Neural progenitor cell (in vitro differentiated cells): ENCODE measurements at regions not wholly inside any gene's neighbourhood (a gene's known extent, or its start where the extent isn't known, plus 50 kb on each side); places are given as distances from the start of the nearest gene placed in this dataset.

Experiments
- EZH2 ChIP-seq: fragments of 200-600 bp; sonication (generic); IDR thresholded peaks from 2 replicates; pipeline ENCODE4 v1.6.1; 2017; ENCODE audit warnings: antibody characterized with exemption, mild to moderate bottlenecking, moderate library complexity
- TF ChIP-seq, protein P1 (sequence below): fragments of 200-600 bp; sonication (generic); IDR thresholded peaks from 2 replicates; pipeline ENCODE4 v1.5.1; 2017; ENCODE audit warnings: antibody characterized with exemption, mild to moderate bottlenecking

DNA sequence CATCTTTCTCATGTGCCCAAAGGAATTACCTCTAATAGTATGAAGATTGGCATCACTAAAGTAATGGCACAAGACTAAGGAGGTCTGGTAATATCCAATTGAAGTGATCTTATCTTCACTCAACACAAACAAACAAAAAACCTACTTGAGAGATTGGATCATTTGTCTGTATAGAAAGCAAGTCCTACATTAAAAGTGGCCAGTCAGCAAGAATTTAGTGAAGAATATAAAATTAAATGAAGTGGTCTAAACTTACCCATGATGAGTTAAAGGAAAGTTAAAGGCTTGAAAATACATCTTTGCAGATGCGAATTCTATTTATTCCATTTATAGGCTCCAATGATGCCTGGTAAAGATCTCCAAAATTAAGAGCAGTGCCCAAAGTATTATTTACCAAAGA lies 350.3 kb upstream of the PCSK5 start:
- TF ChIP-seq, protein P1, sequence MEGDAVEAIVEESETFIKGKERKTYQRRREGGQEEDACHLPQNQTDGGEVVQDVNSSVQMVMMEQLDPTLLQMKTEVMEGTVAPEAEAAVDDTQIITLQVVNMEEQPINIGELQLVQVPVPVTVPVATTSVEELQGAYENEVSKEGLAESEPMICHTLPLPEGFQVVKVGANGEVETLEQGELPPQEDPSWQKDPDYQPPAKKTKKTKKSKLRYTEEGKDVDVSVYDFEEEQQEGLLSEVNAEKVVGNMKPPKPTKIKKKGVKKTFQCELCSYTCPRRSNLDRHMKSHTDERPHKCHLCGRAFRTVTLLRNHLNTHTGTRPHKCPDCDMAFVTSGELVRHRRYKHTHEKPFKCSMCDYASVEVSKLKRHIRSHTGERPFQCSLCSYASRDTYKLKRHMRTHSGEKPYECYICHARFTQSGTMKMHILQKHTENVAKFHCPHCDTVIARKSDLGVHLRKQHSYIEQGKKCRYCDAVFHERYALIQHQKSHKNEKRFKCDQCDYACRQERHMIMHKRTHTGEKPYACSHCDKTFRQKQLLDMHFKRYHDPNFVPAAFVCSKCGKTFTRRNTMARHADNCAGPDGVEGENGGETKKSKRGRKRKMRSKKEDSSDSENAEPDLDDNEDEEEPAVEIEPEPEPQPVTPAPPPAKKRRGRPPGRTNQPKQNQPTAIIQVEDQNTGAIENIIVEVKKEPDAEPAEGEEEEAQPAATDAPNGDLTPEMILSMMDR: no peak
- no peak for TF ChIP-seq EZH2
